HFFc6 (cell line): ENCODE measurements at regions not wholly inside any gene's neighbourhood (a gene's known extent, or its start where the extent isn't known, plus 50 kb on each side); places are given as distances from the start of the nearest gene placed in this dataset.

Source experiments
- DNase-seq: peaks from one replicate; pipeline ENCODE4 v3.0.0-alpha.2; 2018
- H3K27ac Mint-ChIP-seq: 2 replicates; pipeline ENCODE4 v1.8.0; 2020; ENCODE audit warnings: mild to moderate bottlenecking, mixed read lengths
- H3K27me3 Mint-ChIP-seq: 2 replicates; pipeline ENCODE4 v1.8.0; 2021; ENCODE audit warnings: mild to moderate bottlenecking, moderate library complexity, mixed read lengths; ENCODE audit not compliant: insufficient read depth
- H3K36me3 Mint-ChIP-seq: 2 replicates; pipeline ENCODE4 v1.8.0; 2021; ENCODE audit warnings: low read depth, mixed read lengths
- H3K4me1 Mint-ChIP-seq: 2 replicates; pipeline ENCODE4 v1.8.0; 2020; ENCODE audit warnings: low read depth, mixed read lengths
- H3K4me3 Mint-ChIP-seq: 2 replicates; pipeline ENCODE4 v1.8.0; 2020; ENCODE audit warnings: mild to moderate bottlenecking, moderate library complexity, mixed read lengths
- H3K9me3 Mint-ChIP-seq: 2 replicates; pipeline ENCODE4 v1.8.0; 2020; ENCODE audit warnings: mild to moderate bottlenecking, mixed read lengths
- TF ChIP-seq, protein P1 (sequence below): fragments of 200-600 bp; sonication (generic); IDR thresholded peaks from 2 replicates; pipeline ENCODE4 v1.5.0; 2021; ENCODE audit warnings: antibody characterized with exemption, mild to moderate bottlenecking

DNA sequence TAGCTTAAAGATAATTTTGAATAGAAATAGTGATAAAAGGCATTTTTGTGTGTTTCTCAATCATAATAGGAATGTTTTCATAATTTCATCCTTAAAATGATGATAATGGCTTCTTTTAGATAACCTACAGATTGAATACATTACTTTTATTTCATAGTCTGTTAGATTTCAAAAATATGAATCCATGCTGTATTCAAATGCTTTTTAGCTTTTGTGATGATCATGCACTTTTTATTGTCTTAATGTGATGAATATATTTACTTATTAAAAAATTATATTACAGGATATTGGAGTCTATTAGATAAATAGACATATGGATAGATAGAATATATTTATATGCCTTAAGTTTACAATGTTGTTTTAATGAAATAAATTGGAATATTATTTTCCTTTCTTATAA is 886.8 kb upstream of the NOVA1 start:
- no peak for DNase-seq
- TF ChIP-seq, protein P1, sequence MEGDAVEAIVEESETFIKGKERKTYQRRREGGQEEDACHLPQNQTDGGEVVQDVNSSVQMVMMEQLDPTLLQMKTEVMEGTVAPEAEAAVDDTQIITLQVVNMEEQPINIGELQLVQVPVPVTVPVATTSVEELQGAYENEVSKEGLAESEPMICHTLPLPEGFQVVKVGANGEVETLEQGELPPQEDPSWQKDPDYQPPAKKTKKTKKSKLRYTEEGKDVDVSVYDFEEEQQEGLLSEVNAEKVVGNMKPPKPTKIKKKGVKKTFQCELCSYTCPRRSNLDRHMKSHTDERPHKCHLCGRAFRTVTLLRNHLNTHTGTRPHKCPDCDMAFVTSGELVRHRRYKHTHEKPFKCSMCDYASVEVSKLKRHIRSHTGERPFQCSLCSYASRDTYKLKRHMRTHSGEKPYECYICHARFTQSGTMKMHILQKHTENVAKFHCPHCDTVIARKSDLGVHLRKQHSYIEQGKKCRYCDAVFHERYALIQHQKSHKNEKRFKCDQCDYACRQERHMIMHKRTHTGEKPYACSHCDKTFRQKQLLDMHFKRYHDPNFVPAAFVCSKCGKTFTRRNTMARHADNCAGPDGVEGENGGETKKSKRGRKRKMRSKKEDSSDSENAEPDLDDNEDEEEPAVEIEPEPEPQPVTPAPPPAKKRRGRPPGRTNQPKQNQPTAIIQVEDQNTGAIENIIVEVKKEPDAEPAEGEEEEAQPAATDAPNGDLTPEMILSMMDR = no peak
- Mint-ChIP-seq H3K27ac (no peak overlapping the region), H3K27me3 (no peaks in the 10 kb centered on the region), H3K36me3 (no peaks in the 10 kb centered on the region), H3K4me1 (no peaks in the 10 kb centered on the region), H3K9me3 (peaks cover 8% of the 10 kb centered on the region), H3K4me3 (no peak overlapping the region)

DNA sequence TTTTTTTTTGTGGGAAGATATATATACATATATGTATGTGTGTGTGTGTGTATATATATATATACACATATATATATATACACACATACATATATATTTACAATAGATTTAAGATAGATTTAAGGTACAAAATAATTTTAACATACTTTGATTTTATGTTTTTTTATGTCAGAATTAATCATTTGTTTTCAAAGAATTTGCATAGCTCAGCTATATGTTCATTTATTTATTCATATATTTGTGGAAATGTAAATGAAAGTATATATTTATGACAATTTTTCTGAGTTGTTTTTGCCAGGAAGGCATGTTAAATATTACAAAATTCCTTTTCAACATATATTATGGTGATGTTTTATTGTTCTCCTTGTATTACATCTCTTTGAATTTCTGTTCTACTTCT is 887.4 kb upstream of the NOVA1 start:
- Mint-ChIP-seq H3K9me3 (peaks cover 8% of the 10 kb centered on the region), H3K4me1 (no peaks in the 10 kb centered on the region), H3K27me3 (no peaks in the 10 kb centered on the region), H3K4me3 (no peak overlapping the region), H3K27ac (no peak overlapping the region), H3K36me3 (no peaks in the 10 kb centered on the region)
- no peak for DNase-seq
- TF ChIP-seq, protein P1 = no peak

DNA sequence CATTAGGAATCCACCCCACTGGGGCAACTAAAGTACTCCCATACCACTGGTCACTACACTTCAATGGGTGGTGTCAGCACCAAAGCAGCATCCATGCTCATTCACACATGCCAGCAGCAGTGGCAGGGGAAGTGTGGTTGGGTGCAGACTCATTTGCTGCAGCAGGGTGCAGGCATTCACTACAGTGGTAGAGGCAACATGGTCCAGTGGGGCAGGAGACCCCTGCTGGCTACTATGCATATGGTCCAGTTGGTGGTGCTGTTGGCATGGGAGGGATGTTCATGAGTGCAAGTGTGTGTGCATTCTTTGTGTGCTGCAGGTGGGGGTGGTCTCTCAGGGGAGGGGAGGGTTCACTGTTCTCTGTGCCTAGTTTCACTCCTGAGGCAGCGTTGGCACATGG is 908.4 kb upstream of the NOVA1 start:
- Mint-ChIP-seq H3K4me3 (no peak overlapping the region), H3K9me3 (peaks cover 68% of the 10 kb centered on the region), H3K4me1 (no peaks in the 10 kb centered on the region), H3K27me3 (no peaks in the 10 kb centered on the region), H3K36me3 (no peaks in the 10 kb centered on the region; the same call in 1 of the 2 replicates), H3K27ac (no peak overlapping the region)
- DNase-seq = no peak
- TF ChIP-seq, protein P1 = no peak

DNA sequence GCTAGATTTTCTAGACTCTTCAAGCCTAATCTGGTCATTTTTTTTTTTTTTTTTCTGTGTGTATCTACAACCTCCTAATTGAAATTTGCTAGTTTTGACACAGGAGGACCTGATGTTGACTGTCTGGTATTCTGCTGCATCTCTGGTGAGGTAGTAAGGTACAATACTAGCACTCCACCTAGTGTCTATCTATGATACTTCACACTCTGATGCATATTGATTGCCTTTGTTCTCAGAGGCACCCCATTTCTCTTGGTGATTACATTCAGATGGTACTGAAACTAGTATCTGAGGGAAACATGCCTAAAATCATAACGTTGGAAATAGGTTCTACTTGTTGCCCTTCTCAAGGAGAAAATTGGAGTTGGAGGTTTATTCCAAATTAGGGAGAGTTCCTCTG is 930.5 kb upstream of the NOVA1 start:
- Mint-ChIP-seq H3K36me3 (no peaks in the 10 kb centered on the region; the same call in 1 of the 2 replicates), H3K4me1 (no peaks in the 10 kb centered on the region), H3K27ac (no peak overlapping the region), H3K4me3 (no peak overlapping the region), H3K9me3 (peaks cover 43% of the 10 kb centered on the region), H3K27me3 (peaks cover 1% of the 10 kb centered on the region; the same call in 1 of the 2 replicates)
- TF ChIP-seq, protein P1 = no peak; the same call in 1 of the 2 replicates
- DNase-seq = no peak

DNA sequence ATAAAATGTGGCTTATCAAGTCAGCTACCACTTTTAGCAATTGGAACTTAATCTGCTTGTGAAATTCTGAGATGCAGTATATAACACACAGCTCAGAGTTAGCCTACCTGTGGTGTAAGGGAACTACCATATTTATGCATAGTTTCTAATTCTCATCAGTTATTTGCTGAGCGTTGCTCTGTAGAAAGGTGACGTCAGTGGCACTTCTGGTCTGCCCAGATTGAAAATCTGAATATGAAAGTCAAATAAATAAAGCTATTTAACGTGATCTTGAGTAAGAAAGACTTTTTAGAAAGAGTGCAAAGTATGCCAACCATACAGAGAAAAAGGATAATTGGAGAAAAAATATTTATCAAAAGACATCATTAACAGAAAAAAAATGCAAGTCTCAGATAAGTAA is 938.9 kb upstream of the NOVA1 start:
- peaks cover 35% of the 10 kb centered on the region for H3K9me3 Mint-ChIP-seq
- no peaks in the 10 kb centered on the region for H3K4me1 Mint-ChIP-seq
- TF ChIP-seq, protein P1 = no peak
- H3K27ac Mint-ChIP-seq = no peak overlapping the region
- H3K36me3 Mint-ChIP-seq = peaks cover 7% of the 10 kb centered on the region; the same call in 1 of the 2 replicates
- no peak for DNase-seq
- H3K27me3 Mint-ChIP-seq = no peaks in the 10 kb centered on the region
- H3K4me3 Mint-ChIP-seq = no peak overlapping the region

DNA sequence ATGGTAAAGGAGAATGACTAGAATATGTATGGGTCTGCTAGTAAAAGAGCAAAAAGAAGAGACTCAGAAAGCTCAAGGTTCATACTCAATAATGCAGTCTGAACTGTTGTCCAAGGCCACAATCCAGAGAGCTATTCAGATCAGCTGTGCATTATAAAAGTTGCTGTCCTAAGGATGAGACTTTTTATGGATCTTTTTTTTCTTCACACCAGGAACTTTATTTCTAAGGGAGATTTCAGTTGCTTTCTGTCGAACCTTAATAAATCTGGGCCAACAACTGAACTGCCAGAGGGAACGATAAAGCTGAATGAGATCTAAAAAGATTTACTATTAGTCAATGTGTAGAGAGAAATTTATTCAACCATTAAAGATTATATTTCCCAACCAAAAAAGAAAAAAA is 948.3 kb upstream of the NOVA1 start:
- Mint-ChIP-seq H3K27me3 (no peaks in the 10 kb centered on the region; the same call in 1 of the 2 replicates), H3K9me3 (peaks cover 38% of the 10 kb centered on the region), H3K4me3 (no peak overlapping the region), H3K4me1 (no peaks in the 10 kb centered on the region), H3K27ac (no peak overlapping the region), H3K36me3 (no peaks in the 10 kb centered on the region)
- TF ChIP-seq, protein P1 = no peak
- DNase-seq = no peak
